Fibroblast of lung (primary cell): ENCODE measurements at regions not wholly inside any gene's neighbourhood (a gene's known extent, or its start where the extent isn't known, plus 50 kb on each side); places are given as distances from the start of the nearest gene placed in this dataset.

Experiments
- EZH2 ChIP-seq: IDR thresholded peaks from 2 replicates; pipeline ENCODE4 v1.5.1; 2012; ENCODE audit warnings: low read length, control low read depth, mild to moderate bottlenecking; ENCODE audit errors: missing control alignments
- TF ChIP-seq, protein P1 (sequence below), 2 donors: IDR thresholded peaks in 1 of 2; conservative IDR thresholded peaks in 1 of 2; 1 replicate in 1 of 2; 2 replicates in 1 of 2; pipeline ENCODE4 v1.5.1; 2011 to 2012; ENCODE audit warnings: low read length in 2 of 2, control low read depth in 1 of 2, inconsistent platforms in 1 of 2, low read depth in 1 of 2, mild to moderate bottlenecking in 1 of 2

DNA sequence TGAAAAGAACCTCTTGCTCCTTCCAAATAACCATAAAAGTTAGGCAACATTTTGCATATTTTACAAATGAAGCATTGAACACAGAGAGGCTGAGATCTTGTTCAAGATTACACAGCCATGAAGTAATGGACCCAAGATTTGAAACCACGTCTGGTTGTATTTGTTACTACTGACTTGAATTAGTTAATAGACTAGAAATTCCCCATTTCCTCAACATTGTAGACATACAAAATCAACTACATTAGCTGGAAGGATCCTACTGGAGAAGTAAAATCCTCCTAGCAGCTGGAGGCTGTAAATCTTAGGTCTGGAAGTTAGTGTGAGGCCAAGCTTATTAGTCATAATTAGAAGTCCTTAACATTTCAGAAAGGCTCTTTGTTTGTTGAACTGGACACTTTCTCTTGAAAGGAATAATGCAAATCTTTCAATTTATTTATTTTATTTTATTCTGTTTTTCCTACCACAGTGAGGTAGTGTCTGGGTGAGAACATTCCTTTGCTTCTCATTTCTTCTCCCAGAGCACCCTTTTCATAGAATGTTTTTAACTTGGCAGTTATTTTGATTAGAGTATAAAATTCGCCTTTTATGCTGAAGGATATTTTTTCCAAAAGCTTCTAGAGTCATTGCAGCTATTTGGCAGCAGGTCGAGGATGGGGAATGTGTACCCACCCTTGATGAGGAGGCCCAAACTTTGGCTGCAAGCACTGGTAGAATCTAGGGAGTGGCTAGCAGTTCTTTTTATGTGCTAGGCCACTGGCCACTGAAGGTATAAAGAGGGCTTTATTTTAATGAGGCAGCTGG, 62.0 kb upstream of the CLNK start:
- TF ChIP-seq, protein P1, sequence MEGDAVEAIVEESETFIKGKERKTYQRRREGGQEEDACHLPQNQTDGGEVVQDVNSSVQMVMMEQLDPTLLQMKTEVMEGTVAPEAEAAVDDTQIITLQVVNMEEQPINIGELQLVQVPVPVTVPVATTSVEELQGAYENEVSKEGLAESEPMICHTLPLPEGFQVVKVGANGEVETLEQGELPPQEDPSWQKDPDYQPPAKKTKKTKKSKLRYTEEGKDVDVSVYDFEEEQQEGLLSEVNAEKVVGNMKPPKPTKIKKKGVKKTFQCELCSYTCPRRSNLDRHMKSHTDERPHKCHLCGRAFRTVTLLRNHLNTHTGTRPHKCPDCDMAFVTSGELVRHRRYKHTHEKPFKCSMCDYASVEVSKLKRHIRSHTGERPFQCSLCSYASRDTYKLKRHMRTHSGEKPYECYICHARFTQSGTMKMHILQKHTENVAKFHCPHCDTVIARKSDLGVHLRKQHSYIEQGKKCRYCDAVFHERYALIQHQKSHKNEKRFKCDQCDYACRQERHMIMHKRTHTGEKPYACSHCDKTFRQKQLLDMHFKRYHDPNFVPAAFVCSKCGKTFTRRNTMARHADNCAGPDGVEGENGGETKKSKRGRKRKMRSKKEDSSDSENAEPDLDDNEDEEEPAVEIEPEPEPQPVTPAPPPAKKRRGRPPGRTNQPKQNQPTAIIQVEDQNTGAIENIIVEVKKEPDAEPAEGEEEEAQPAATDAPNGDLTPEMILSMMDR (conservative IDR thresholded peaks at IDR 0.05 in 1 of 2, IDR thresholded peaks at IDR 0.05 in 1 of 2; ENCODE audit: low read depth in 1 of 2, low read length in 2 of 2), result no peak
- TF ChIP-seq EZH2, result no peak
